PFSK-1 (cell line): ENCODE measurements at regions not wholly inside any gene's neighbourhood (a gene's known extent, or its start where the extent isn't known, plus 50 kb on each side); places are given as distances from the start of the nearest gene placed in this dataset.

Experiments
- FOXP2 ChIP-seq: optimal IDR thresholded peaks from 2 replicates; pipeline ENCODE3; 2011; ENCODE audit warnings: borderline replicate concordance, control low read depth, inconsistent platforms; ENCODE audit not compliant: insufficient read depth; ENCODE audit errors: extremely low read length, extremely low read depth
- POLR2AphosphoS5 ChIP-seq: IDR thresholded peaks from 2 replicates; pipeline ENCODE4 v1.6.1; 2012; ENCODE audit warnings: low read depth, mild to moderate bottlenecking, control low read depth, low read length, moderate library complexity
- REST ChIP-seq, 2 experiments: IDR thresholded peaks; 2 replicates each; pipeline versions ENCODE4 v1.6.1 to v1.8.0; 2011 to 2012; ENCODE audit warnings: low read depth in 2 of 2, low read length in 2 of 2, control low read depth in 1 of 2, inconsistent platforms in 1 of 2, mild to moderate bottlenecking in 1 of 2, moderate library complexity in 1 of 2; ENCODE audit not compliant: insufficient read depth in 1 of 2
- SIN3A ChIP-seq: IDR thresholded peaks from 2 replicates; pipeline ENCODE4 v1.6.1; 2012; ENCODE audit warnings: mild to moderate bottlenecking, low read length, moderate library complexity, borderline replicate concordance; ENCODE audit not compliant: insufficient read depth
- TAF1 ChIP-seq: IDR thresholded peaks from 2 replicates; pipeline ENCODE4 v1.6.1; 2012; ENCODE audit warnings: low read length, control low read depth, borderline replicate concordance; ENCODE audit not compliant: insufficient read depth

- TF ChIP-seq SIN3A (no peak), REST (IDR thresholded peaks at IDR 0.05; ENCODE audit: insufficient read depth in 1 of 2, low read depth in 2 of 2, low read length in 2 of 2) (no peak), FOXP2 (no peak), TAF1 (no peak), POLR2AphosphoS5 (no peak)
Measured at GRCh38 chr3:181920409-181920808, 208.7 kb downstream of the SOX2 start.

- TF ChIP-seq REST (IDR thresholded peaks at IDR 0.05; ENCODE audit: insufficient read depth in 1 of 2, low read depth in 2 of 2, low read length in 2 of 2) = no peak
- TF ChIP-seq POLR2AphosphoS5 = no peak
- no peak for TF ChIP-seq TAF1
- TF ChIP-seq SIN3A = no peak
- TF ChIP-seq FOXP2 = no peak
Measured at GRCh38 chr3:181921220-181921619, 209.5 kb downstream of the SOX2 start.

GRCh38 chr3:181929501-181929900, 217.8 kb downstream of the SOX2 start:
- TF ChIP-seq REST (IDR thresholded peaks at IDR 0.05; ENCODE audit: insufficient read depth in 1 of 2, low read depth in 2 of 2, low read length in 2 of 2) = no peak
- no peak for TF ChIP-seq POLR2AphosphoS5
- TF ChIP-seq SIN3A = no peak
- TF ChIP-seq TAF1 = no peak
- TF ChIP-seq FOXP2 = no peak

- no peak for TF ChIP-seq TAF1
Measured at GRCh38 chr3:181930105-181930504, 218.4 kb downstream of the SOX2 start.

- TF ChIP-seq SIN3A (no peak), POLR2AphosphoS5 (no peak)
Measured at GRCh38 chr3:181932039-181932438, 220.3 kb downstream of the SOX2 start.

GRCh38 chr3:181933052-181933618, 221.4 kb downstream of the SOX2 start:
- TF ChIP-seq FOXP2 (no peak), REST (IDR thresholded peaks at IDR 0.05; ENCODE audit: insufficient read depth in 1 of 2, low read depth in 2 of 2, low read length in 2 of 2) (no peak), POLR2AphosphoS5 (no peak), SIN3A (no peak), TAF1 (no peak)
